PFSK-1 (cell line): ENCODE measurements at regions not wholly inside any gene's neighbourhood (a gene's known extent, or its start where the extent isn't known, plus 50 kb on each side); places are given as distances from the start of the nearest gene placed in this dataset.

Source experiments
- FOXP2 ChIP-seq: optimal IDR thresholded peaks from 2 replicates; pipeline ENCODE3; 2011; ENCODE audit warnings: borderline replicate concordance, control low read depth, inconsistent platforms; ENCODE audit not compliant: insufficient read depth; ENCODE audit errors: extremely low read length, extremely low read depth
- POLR2AphosphoS5 ChIP-seq: IDR thresholded peaks from 2 replicates; pipeline ENCODE4 v1.6.1; 2012; ENCODE audit warnings: low read depth, mild to moderate bottlenecking, control low read depth, low read length, moderate library complexity
- REST ChIP-seq, 2 experiments: IDR thresholded peaks; 2 replicates each; pipeline versions ENCODE4 v1.6.1 to v1.8.0; 2011 to 2012; ENCODE audit warnings: low read depth in 2 of 2, low read length in 2 of 2, control low read depth in 1 of 2, inconsistent platforms in 1 of 2, mild to moderate bottlenecking in 1 of 2, moderate library complexity in 1 of 2; ENCODE audit not compliant: insufficient read depth in 1 of 2
- SIN3A ChIP-seq: IDR thresholded peaks from 2 replicates; pipeline ENCODE4 v1.6.1; 2012; ENCODE audit warnings: mild to moderate bottlenecking, low read length, moderate library complexity, borderline replicate concordance; ENCODE audit not compliant: insufficient read depth
- TAF1 ChIP-seq: IDR thresholded peaks from 2 replicates; pipeline ENCODE4 v1.6.1; 2012; ENCODE audit warnings: low read length, control low read depth, borderline replicate concordance; ENCODE audit not compliant: insufficient read depth

- TF ChIP-seq REST (IDR thresholded peaks at IDR 0.05; ENCODE audit: insufficient read depth in 1 of 2, low read depth in 2 of 2, low read length in 2 of 2) (no peak), TAF1 (no peak), SIN3A (no peak), POLR2AphosphoS5 (no peak), FOXP2 (no peak)
These were observed 149.5 kb upstream of the MAFB start for GRCh38 chr20:40838509-40838908.

DNA sequence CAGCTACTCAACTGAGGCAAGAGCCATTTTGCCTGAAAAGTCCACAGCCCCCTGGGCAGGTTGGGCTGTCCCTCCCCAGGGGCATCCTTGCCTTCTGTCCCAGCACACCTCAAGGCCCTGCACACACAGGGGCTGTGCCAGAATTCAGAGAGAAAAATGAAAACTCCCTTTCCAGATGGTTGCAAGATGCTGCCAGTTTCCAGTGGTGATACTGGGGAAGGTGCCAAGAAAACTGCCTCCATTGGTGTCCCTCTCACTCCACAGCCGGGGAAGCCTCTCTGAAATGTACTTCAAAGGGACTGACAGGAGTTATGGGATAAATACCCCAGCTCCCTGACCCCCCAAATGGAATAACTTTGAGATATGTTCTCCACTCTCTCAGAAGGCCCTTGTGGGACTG lies 154.2 kb upstream of the MAFB start:
- TF ChIP-seq REST (IDR thresholded peaks at IDR 0.05; ENCODE audit: insufficient read depth in 1 of 2, low read depth in 2 of 2, low read length in 2 of 2) (no peak), POLR2AphosphoS5 (no peak), SIN3A (no peak), TAF1 (no peak), FOXP2 (no peak)

DNA sequence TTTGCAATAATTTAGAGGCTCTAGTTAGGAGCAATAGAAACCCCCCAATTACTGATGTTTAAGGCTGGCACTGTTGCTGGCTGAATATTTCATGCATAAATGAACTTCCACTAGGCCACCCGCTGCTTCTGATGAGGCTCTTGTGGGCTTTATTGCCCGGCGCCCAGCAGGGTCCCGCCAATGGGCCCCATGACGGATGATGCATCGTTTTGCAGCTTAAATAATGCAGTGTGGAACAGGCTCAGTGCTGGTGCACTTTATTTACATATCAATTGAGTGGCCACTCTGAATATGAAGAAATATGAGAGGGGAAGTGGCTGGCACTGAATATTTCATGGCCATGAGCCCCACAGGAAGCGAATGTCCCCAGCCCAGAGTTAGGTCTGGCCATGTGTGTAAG lies 155.3 kb upstream of the MAFB start:
- TF ChIP-seq FOXP2 (no peak), POLR2AphosphoS5 (no peak), TAF1 (no peak), REST (IDR thresholded peaks at IDR 0.05; ENCODE audit: insufficient read depth in 1 of 2, low read depth in 2 of 2, low read length in 2 of 2) (no peak), SIN3A (no peak)

- no peak for TF ChIP-seq FOXP2
- no peak for TF ChIP-seq TAF1
- TF ChIP-seq REST (IDR thresholded peaks at IDR 0.05; ENCODE audit: insufficient read depth in 1 of 2, low read depth in 2 of 2, low read length in 2 of 2) = no peak
- TF ChIP-seq SIN3A = no peak
- no peak for TF ChIP-seq POLR2AphosphoS5
These were observed 159.1 kb upstream of the MAFB start for GRCh38 chr20:40848096-40848495.

DNA sequence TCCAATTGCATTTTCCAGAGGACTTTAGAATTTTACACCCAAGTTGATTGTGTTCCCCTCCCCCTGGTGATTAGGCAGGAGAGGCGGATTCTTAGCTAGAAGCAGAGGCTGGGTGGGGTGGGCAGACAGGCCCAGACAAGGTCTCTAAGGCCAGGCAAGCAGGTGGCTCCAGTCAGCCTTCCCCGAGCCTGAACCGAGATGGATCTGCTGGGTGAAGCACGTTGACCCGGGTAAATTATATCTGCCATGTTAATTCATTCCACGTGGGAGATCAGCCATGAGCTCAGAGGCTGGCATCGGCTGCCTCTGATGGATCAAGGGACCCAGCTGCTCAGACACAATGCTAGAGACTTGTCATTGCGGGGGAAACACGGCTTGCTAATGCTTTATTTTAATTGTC lies 159.5 kb upstream of the MAFB start:
- no peak for TF ChIP-seq POLR2AphosphoS5
- TF ChIP-seq SIN3A = no peak
- no peak for TF ChIP-seq FOXP2
- TF ChIP-seq REST (IDR thresholded peaks at IDR 0.05; ENCODE audit: insufficient read depth in 1 of 2, low read depth in 2 of 2, low read length in 2 of 2) = no peak
- TF ChIP-seq TAF1 = no peak
